ENCODE measurements at regions not wholly inside any gene's neighbourhood (a gene's known extent, or its start where the extent isn't known, plus 50 kb on each side); places are given as distances from the start of the nearest gene placed in this dataset.

- TF ChIP-seq CTCF (IDR thresholded peaks at IDR 0.05) (no peak), EP300 (IDR thresholded peaks at IDR 0.05) (no peak), POLR2A (IDR thresholded peaks at IDR 0.05) (no peak)
Observed at GRCh38 chr5:74403771-74404170, 236.8 kb downstream of the ENC1 start.

Data from ovary (tissue), 3 donors.